ENCODE measurements at regions not wholly inside any gene's neighbourhood (a gene's known extent, or its start where the extent isn't known, plus 50 kb on each side); places are given as distances from the start of the nearest gene placed in this dataset.

GRCh38 chr15:100806157-100806556, 73.5 kb upstream of the ALDH1A3 start:
- no peak overlapping the region for H3K27ac ChIP-seq (ENCODE audit: extremely low read depth, low read depth, low read length)
- no peaks in the 10 kb centered on the region for H3K36me3 ChIP-seq (ENCODE audit: control insufficient read depth in 2 of 2, insufficient read depth in 1 of 2, low read length in 2 of 2)
- CTCF ChIA-PET: no interaction called here
- POLR2A ChIA-PET: no interaction called here
- no peak overlapping the region for H3K4me3 ChIP-seq (ENCODE audit: low read depth, low read length)
- no peaks in the 10 kb centered on the region for H3K9me3 ChIP-seq (ENCODE audit: control insufficient read depth, insufficient read depth, low read depth, low read length)
- TF ChIP-seq ZNF596 (tag by site-specific recombination; IDR thresholded peaks at IDR 0.05): no peak
- no peak for TF ChIP-seq ZNF140 (tag by site-specific recombination; IDR thresholded peaks at IDR 0.05)
- TF ChIP-seq, protein P1, sequence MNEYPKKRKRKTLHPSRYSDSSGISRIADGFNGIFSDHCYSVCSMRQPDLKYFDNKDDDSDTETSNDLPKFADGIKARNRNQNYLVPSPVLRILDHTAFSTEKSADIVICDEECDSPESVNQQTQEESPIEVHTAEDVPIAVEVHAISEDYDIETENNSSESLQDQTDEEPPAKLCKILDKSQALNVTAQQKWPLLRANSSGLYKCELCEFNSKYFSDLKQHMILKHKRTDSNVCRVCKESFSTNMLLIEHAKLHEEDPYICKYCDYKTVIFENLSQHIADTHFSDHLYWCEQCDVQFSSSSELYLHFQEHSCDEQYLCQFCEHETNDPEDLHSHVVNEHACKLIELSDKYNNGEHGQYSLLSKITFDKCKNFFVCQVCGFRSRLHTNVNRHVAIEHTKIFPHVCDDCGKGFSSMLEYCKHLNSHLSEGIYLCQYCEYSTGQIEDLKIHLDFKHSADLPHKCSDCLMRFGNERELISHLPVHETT (tag by site-specific recombination; IDR thresholded peaks at IDR 0.05): no peak
- TF ChIP-seq TCF7L2 (IDR thresholded peaks at IDR 0.05; ENCODE audit: borderline replicate concordance, low read depth, low read length): no peak
- no peak for TF ChIP-seq IKZF3 (tag by site-specific recombination; IDR thresholded peaks at IDR 0.05)
- no peak for TF ChIP-seq ZNF302 (tag by site-specific recombination; IDR thresholded peaks at IDR 0.05; ENCODE audit: low read depth)
- TF ChIP-seq ZNF677 (tag by site-specific recombination; IDR thresholded peaks at IDR 0.05): no peak
- TF ChIP-seq, protein P2, sequence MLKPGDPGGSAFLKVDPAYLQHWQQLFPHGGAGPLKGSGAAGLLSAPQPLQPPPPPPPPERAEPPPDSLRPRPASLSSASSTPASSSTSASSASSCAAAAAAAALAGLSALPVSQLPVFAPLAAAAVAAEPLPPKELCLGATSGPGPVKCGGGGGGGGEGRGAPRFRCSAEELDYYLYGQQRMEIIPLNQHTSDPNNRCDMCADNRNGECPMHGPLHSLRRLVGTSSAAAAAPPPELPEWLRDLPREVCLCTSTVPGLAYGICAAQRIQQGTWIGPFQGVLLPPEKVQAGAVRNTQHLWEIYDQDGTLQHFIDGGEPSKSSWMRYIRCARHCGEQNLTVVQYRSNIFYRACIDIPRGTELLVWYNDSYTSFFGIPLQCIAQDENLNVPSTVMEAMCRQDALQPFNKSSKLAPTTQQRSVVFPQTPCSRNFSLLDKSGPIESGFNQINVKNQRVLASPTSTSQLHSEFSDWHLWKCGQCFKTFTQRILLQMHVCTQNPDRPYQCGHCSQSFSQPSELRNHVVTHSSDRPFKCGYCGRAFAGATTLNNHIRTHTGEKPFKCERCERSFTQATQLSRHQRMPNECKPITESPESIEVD (tag by site-specific recombination; IDR thresholded peaks at IDR 0.05): no peak
- TF ChIP-seq ZNF157 (tag by site-specific recombination; IDR thresholded peaks at IDR 0.05): no peak
- no peaks in the 10 kb centered on the region for H3K4me1 ChIP-seq (ENCODE audit: control insufficient read depth, insufficient read depth, low read length)

DNA sequence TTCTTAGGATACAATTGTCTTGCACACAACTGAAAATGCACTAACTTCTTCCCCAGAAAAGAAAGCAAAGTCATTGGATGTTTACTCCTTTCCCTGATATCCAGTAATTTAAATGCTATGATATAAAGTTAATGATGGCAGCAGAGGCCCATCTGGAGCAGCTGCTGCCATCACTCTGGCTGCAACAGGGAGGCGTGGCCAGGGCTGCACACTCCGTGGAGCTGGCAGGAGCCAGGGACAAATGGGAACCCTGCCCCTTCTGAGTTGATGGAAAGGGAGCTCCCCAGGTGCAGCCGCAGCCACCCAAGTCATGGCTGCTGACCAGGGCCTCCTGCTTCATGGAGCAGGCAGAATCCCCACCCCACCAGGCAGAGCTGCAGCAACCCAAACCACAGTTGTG, 72.6 kb upstream of the ALDH1A3 start:
- no peaks in the 10 kb centered on the region for H3K36me3 ChIP-seq (ENCODE audit: control insufficient read depth in 2 of 2, insufficient read depth in 1 of 2, low read length in 2 of 2)
- ChIA-PET POLR2A (no interaction called here), CTCF (no interaction called here)
- no peak for TF ChIP-seq PRDM10 (tag by site-specific recombination; IDR thresholded peaks at IDR 0.05)
- TF ChIP-seq, protein P3, sequence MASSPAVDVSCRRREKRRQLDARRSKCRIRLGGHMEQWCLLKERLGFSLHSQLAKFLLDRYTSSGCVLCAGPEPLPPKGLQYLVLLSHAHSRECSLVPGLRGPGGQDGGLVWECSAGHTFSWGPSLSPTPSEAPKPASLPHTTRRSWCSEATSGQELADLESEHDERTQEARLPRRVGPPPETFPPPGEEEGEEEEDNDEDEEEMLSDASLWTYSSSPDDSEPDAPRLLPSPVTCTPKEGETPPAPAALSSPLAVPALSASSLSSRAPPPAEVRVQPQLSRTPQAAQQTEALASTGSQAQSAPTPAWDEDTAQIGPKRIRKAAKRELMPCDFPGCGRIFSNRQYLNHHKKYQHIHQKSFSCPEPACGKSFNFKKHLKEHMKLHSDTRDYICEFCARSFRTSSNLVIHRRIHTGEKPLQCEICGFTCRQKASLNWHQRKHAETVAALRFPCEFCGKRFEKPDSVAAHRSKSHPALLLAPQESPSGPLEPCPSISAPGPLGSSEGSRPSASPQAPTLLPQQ (tag by site-specific recombination; IDR thresholded peaks at IDR 0.05): no peak
- no peak for TF ChIP-seq ZNF701 (tag by site-specific recombination; IDR thresholded peaks at IDR 0.05)
- no peak for TF ChIP-seq ZNF324 (tag by site-specific recombination; IDR thresholded peaks at IDR 0.05)
- no peak for TF ChIP-seq ZNF37A (tag by site-specific recombination; IDR thresholded peaks at IDR 0.05)
- TF ChIP-seq, protein P4, sequence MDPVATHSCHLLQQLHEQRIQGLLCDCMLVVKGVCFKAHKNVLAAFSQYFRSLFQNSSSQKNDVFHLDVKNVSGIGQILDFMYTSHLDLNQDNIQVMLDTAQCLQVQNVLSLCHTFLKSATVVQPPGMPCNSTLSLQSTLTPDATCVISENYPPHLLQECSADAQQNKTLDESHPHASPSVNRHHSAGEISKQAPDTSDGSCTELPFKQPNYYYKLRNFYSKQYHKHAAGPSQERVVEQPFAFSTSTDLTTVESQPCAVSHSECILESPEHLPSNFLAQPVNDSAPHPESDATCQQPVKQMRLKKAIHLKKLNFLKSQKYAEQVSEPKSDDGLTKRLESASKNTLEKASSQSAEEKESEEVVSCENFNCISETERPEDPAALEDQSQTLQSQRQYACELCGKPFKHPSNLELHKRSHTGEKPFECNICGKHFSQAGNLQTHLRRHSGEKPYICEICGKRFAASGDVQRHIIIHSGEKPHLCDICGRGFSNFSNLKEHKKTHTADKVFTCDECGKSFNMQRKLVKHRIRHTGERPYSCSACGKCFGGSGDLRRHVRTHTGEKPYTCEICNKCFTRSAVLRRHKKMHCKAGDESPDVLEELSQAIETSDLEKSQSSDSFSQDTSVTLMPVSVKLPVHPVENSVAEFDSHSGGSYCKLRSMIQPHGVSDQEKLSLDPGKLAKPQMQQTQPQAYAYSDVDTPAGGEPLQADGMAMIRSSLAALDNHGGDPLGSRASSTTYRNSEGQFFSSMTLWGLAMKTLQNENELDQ (tag by site-specific recombination; IDR thresholded peaks at IDR 0.05; ENCODE audit: low read depth): no peak
- TF ChIP-seq ZNF548 (tag by site-specific recombination; IDR thresholded peaks at IDR 0.05): no peak
- H3K9me3 ChIP-seq (ENCODE audit: control insufficient read depth, insufficient read depth, low read depth, low read length): no peaks in the 10 kb centered on the region
- no peak overlapping the region for H3K27ac ChIP-seq (ENCODE audit: extremely low read depth, low read depth, low read length)
- no peak overlapping the region for H3K4me3 ChIP-seq (ENCODE audit: low read depth, low read length)
- no peaks in the 10 kb centered on the region for H3K4me1 ChIP-seq (ENCODE audit: control insufficient read depth, insufficient read depth, low read length)

Data from HEK293 (cell line).